Cardiac fibroblast (primary cell): ENCODE measurements at regions not wholly inside any gene's neighbourhood (a gene's known extent, or its start where the extent isn't known, plus 50 kb on each side); places are given as distances from the start of the nearest gene placed in this dataset.

Experiments used
- DNase-seq, 2 donors: peaks; one replicate each; pipeline versions ENCODE4 v3.0.0 to v3.0.0-alpha.2; 2010; ENCODE audit warnings: low read depth in 2 of 2
- H3K4me3 ChIP-seq, 2 donors: replicated peaks in 1 of 2; 1 replicate in 1 of 2; 2 replicates in 1 of 2; pipeline ENCODE4 v1.5.1; 2011; ENCODE audit warnings: low read depth in 2 of 2, low read length in 2 of 2, mild to moderate bottlenecking in 2 of 2, moderate library complexity in 1 of 2
- CTCF ChIP-seq: IDR thresholded peaks from one replicate; pipeline ENCODE4 v1.5.1; 2011; ENCODE audit warnings: low read depth, mild to moderate bottlenecking, low read length, inconsistent platforms

DNA sequence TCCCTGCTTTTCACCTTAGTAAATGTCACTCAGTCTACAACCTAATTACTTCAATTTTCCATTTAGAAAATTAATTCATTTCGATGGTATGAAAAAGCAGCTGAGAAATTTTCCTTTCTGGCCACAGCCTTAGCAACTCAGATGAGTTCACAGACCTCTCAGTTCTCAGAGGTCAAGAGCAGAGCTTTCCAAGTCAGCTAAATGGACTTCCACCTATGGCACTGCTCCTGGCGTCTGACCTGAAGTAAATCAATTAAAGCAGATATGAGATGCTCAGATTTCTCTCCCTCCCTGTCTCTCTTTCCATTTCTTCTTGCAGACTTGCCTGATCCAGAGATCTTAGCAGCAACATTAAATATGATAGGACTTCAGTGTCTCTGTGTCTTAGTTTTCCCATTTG, 412.6 kb downstream of the QKI start:
- H3K4me3 ChIP-seq = no peak overlapping the region
- TF ChIP-seq CTCF = no peak
- DNase-seq = no peak

DNA sequence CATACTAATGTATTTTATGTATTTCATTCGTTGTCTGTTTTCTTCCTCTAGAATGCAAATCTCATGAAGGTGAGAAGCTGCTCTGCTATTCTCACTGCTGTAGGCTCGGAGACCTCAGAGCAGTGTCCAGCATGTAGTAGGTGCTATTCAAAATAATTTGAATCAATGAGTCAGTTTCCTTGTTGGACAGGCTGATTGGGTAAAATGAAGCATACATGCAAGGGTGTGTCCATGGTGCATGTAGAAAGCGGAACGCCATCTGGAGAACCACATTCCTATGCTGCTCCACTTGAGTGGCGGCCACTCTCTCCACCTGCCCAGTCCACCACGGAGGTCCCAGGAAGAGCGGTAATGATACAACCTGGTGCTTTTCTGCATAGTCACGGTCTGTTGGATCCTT, 412.1 kb downstream of the QKI start:
- H3K4me3 ChIP-seq = no peak overlapping the region
- DNase-seq = no peak
- no peak for TF ChIP-seq CTCF

- no peak overlapping the region for H3K4me3 ChIP-seq
- no peak for TF ChIP-seq CTCF
- peak in 1 of 2 donors; percentile 2 for DNase-seq
Measured at GRCh38 chr6:163825033-163825432, 410.5 kb downstream of the QKI start.

DNA sequence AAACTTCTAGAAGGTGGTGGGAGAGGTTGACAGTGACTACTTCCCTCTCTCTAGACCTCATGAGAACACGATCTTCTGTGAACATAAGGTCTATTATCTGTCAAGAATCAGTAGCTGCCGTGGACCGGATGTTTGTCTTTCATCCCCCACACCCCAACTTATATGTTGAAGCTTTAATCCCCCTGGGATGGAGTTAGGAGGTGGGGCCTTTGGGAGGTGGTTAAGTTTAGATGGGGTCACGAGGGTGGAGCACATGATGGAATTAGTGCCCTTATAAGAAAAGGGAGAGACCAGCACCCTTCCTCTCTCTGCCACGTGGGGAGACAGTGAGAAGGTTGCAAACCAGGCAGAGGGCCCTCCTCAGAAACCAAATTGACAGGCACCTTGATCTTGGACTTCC, 409.1 kb downstream of the QKI start:
- no peak for DNase-seq
- no peak for TF ChIP-seq CTCF
- H3K4me3 ChIP-seq = no peak overlapping the region

GRCh38 chr6:163820745-163821458, 406.4 kb downstream of the QKI start:
- no peak overlapping the region for H3K4me3 ChIP-seq
- DNase-seq = no peak

DNA sequence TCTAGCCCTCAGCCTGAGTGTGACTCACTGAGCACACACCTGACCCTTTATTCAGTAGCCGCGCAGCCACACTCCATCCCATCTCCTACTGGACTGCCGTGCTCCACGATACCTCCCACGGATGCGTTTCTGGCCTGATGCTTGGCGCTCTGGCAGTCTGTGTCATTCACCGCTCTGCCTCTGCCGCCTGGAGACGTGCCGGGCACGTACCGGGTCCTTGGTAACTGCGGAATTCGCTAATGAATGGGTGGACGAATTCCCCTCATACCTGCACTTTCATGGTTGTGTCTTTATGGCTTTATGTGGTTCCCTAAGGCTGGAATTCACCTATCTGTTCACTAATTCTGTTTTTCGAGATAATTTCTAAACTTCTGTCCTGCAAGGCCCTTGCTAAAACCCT, 405.7 kb downstream of the QKI start:
- no peak for TF ChIP-seq CTCF
- DNase-seq = no peak
- no peak overlapping the region for H3K4me3 ChIP-seq

More at GRCh38 chr6:163820745-163821458, 406.4 kb downstream of the QKI start:
- TF ChIP-seq CTCF = no peak

DNA sequence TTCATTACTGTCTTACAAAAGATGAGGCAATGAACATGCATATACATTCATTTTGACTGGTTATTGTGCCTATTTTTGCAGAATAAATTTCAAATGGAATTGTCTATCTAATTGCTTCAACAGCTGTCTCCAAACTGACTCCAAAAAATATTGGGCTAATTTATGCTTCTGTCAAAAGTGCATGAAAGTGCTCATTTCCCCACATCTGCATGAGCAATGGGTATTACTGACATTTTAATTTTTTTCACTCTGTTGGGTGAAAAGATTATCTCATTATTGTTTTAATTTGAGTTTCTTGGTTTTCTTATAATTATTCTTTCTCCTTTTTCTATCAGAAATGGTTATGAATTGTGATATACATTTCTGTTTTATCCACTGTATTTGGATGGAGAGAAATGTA, 404.2 kb downstream of the QKI start:
- DNase-seq = no peak
- no peak overlapping the region for H3K4me3 ChIP-seq
- no peak for TF ChIP-seq CTCF
